ENCODE measurements at regions not wholly inside any gene's neighbourhood (a gene's known extent, or its start where the extent isn't known, plus 50 kb on each side); places are given as distances from the start of the nearest gene placed in this dataset.
A peak's percentile ranks its signal among the peaks of the same experiment; 100 is the strongest.

- no peaks in the 10 kb centered on the region for H3K36me3 ChIP-seq (ENCODE audit: low read depth, missing control alignments)
- no peak for DNase-seq
- no peak for TF ChIP-seq POLR2A (IDR thresholded peaks at IDR 0.05)
- TF ChIP-seq CTCF (IDR thresholded peaks at IDR 0.05): no peak
- no peaks in the 10 kb centered on the region for H3K9me3 ChIP-seq
- H3K4me3 ChIP-seq: no peak overlapping the region
- no peaks in the 10 kb centered on the region for H3K27me3 ChIP-seq
- intact Hi-C loops (cut with DNase I; ENCODE audit: low total_unique reads): no loop called here
- no peaks in the 10 kb centered on the region for H3K4me1 ChIP-seq
- H3K27ac ChIP-seq: no peak overlapping the region
These were observed 84.4 kb downstream of the CDO1 start for GRCh38 chr5:115732026-115732425.

- 84 to 85% methylated on average over 1 of the region's 1 CpG for WGBS, 2 donors
- peaks cover 3% of the 10 kb centered on the region for H3K4me1 ChIP-seq
- no peaks in the 10 kb centered on the region for H3K27me3 ChIP-seq
- H3K9me3 ChIP-seq: no peaks in the 10 kb centered on the region
- H3K36me3 ChIP-seq (ENCODE audit: low read depth, missing control alignments): no peaks in the 10 kb centered on the region
- TF ChIP-seq CTCF (IDR thresholded peaks at IDR 0.05): no peak
- TF ChIP-seq POLR2A (IDR thresholded peaks at IDR 0.05): no peak
- no peak overlapping the region for H3K27ac ChIP-seq
- H3K4me3 ChIP-seq: no peak overlapping the region
- intact Hi-C loops (cut with DNase I; ENCODE audit: low total_unique reads): no loop called here
- DNase-seq: no peak
These were observed 90.9 kb downstream of the CDO1 start for GRCh38 chr5:115725522-115725921.

- intact Hi-C loops (cut with DNase I; ENCODE audit: low total_unique reads): no loop called here
- H3K27ac ChIP-seq: peak overlapping the region in 1 of 2 donors; percentile 30
- peaks cover 3% of the 10 kb centered on the region for H3K4me1 ChIP-seq
- H3K27me3 ChIP-seq: no peaks in the 10 kb centered on the region
- DNase-seq: peak; percentile 27
- no peaks in the 10 kb centered on the region for H3K36me3 ChIP-seq (ENCODE audit: low read depth, missing control alignments)
- no peak overlapping the region for H3K4me3 ChIP-seq
- TF ChIP-seq CTCF (IDR thresholded peaks at IDR 0.05) (no peak), POLR2A (IDR thresholded peaks at IDR 0.05) (no peak)
- H3K9me3 ChIP-seq: no peaks in the 10 kb centered on the region
- WGBS, 2 donors: 18 to 25% methylated on average over 2 of the region's 2 CpGs
These were observed 93.2 kb downstream of the CDO1 start for GRCh38 chr5:115723220-115723619.

GRCh38 chr5:115720888-115721287, 95.1 kb upstream of the TMED7 start:
- WGBS, 2 donors: 65 to 84% methylated on average over 2 of the region's 2 CpGs
- H3K27ac ChIP-seq: no peak overlapping the region
- H3K27me3 ChIP-seq: no peaks in the 10 kb centered on the region
- no peaks in the 10 kb centered on the region for H3K36me3 ChIP-seq (ENCODE audit: low read depth, missing control alignments)
- DNase-seq: no peak
- no peaks in the 10 kb centered on the region for H3K9me3 ChIP-seq
- intact Hi-C loops (cut with DNase I; ENCODE audit: low total_unique reads): no loop called here
- peaks cover 3% of the 10 kb centered on the region for H3K4me1 ChIP-seq
- TF ChIP-seq CTCF (IDR thresholded peaks at IDR 0.05): no peak
- TF ChIP-seq POLR2A (IDR thresholded peaks at IDR 0.05): no peak
- no peak overlapping the region for H3K4me3 ChIP-seq

- WGBS, 2 donors: 39 to 50% methylated on average over 2 of the region's 2 CpGs
- Histone ChIP-seq H3K27ac (no peak overlapping the region), H3K4me1 (peaks cover 3% of the 10 kb centered on the region), H3K4me3 (no peak overlapping the region), H3K27me3 (no peaks in the 10 kb centered on the region), H3K36me3 (ENCODE audit: low read depth, missing control alignments) (no peaks in the 10 kb centered on the region), H3K9me3 (no peaks in the 10 kb centered on the region)
- intact Hi-C loops (cut with DNase I; ENCODE audit: low total_unique reads): no loop called here
- no peak for DNase-seq
- TF ChIP-seq CTCF (IDR thresholded peaks at IDR 0.05) (no peak), POLR2A (IDR thresholded peaks at IDR 0.05) (no peak)
These were observed 93.1 kb upstream of the TMED7 start for GRCh38 chr5:115718927-115719326.
